NT2/D1 (cell line): ENCODE measurements at regions not wholly inside any gene's neighbourhood (a gene's known extent, or its start where the extent isn't known, plus 50 kb on each side); places are given as distances from the start of the nearest gene placed in this dataset.

Source experiments
- SUZ12 ChIP-seq: IDR thresholded peaks from 2 replicates; pipeline ENCODE4 v1.6.1; 2011; ENCODE audit not compliant: insufficient read length, insufficient read depth; ENCODE audit errors: extremely low read depth
- YY1 ChIP-seq: IDR thresholded peaks from 2 replicates; pipeline ENCODE4 v1.6.1; 2011; ENCODE audit not compliant: insufficient read length, insufficient read depth
- ZNF274 ChIP-seq: IDR thresholded peaks from 2 replicates; pipeline ENCODE4 v1.6.1; 2011; ENCODE audit warnings: mild to moderate bottlenecking, low read depth, low read length

- TF ChIP-seq YY1 (no peak), SUZ12 (no peak), ZNF274 (no peak)
These were observed 64.3 kb upstream of the BTBD3 start for GRCh38 chr20:11853359-11853758.
